Panc1 (cell line): ENCODE measurements at regions not wholly inside any gene's neighbourhood (a gene's known extent, or its start where the extent isn't known, plus 50 kb on each side); places are given as distances from the start of the nearest gene placed in this dataset.
A peak's percentile ranks its signal among the peaks of the same experiment; 100 is the strongest.
"Not testable (repeated sequence)": the region's sequence is repeated elsewhere in the genome, so short reads cannot be mapped to it uniquely, and the experiment has no call there.

Experiments used
- ATAC-seq: fragments of 200-7000 bp; cut with Tn5 transposase; 2 replicates; pipeline ENCODE4 v1.9.1; 2020; ENCODE audit warnings: mild to moderate bottlenecking, moderate library complexity
- BruUV-seq: library from RNA; stranded (reverse); fragments of 400-500 nt; replicated peaks from 2 replicates; lab custom pipeline; 2021; lab: Mats Ljungman, UMichigan
- CTCF ChIA-PET: fragments of 300-600 bp; sonication (Branson Sonifier 250); formaldehyde crosslinking; loops from one replicate; lab custom pipeline; 2022; ENCODE audit warnings: antibody characterized with exemption; lab: Charles Lee
- POLR2A ChIA-PET: fragments of 300-600 bp; sonication (Branson Sonifier 250); formaldehyde crosslinking; loops from one replicate; lab custom pipeline; 2022; ENCODE audit warnings: antibody characterized with exemption; lab: Charles Lee
- DNase-seq: peaks from one replicate; pipeline ENCODE4 v3.0.0-alpha.2; 2010; ENCODE audit warnings: low read depth, low spot score
- H3K27ac ChIP-seq: 2 replicates; pipeline ENCODE4 v1.5.1; 2011; ENCODE audit warnings: mild to moderate bottlenecking, low read length, inconsistent platforms
- H3K27me3 ChIP-seq: fragments of 200-500 bp; sonication (Bioruptor generic); 2 replicates; pipeline ENCODE4 v1.6.0; 2014; ENCODE audit warnings: low read length, inconsistent platforms; ENCODE audit not compliant: control insufficient read depth, insufficient read depth
- H3K36me3 ChIP-seq: fragments of 200-500 bp; sonication (Bioruptor generic); 2 replicates; pipeline ENCODE4 v1.5.1; 2014; ENCODE audit warnings: inconsistent platforms, mild to moderate bottlenecking, low read length, moderate library complexity; ENCODE audit not compliant: control insufficient read depth, insufficient read depth
- H3K4me1 ChIP-seq: 2 replicates; pipeline ENCODE4 v1.5.1; 2011; ENCODE audit warnings: inconsistent platforms, mild to moderate bottlenecking, low read length, moderate library complexity; ENCODE audit not compliant: control insufficient read depth, insufficient read depth
- H3K4me3 ChIP-seq, 2 experiments: 2 replicates each; pipeline ENCODE4 v1.5.1; 2011 to 2012; ENCODE audit warnings: low read depth in 2 of 2, low read length in 2 of 2, mild to moderate bottlenecking in 2 of 2, inconsistent platforms in 1 of 2, moderate library complexity in 1 of 2
- H3K9me3 ChIP-seq: fragments of 200-500 bp; sonication (Bioruptor generic); 2 replicates; pipeline ENCODE4 v1.5.1; 2014; ENCODE audit warnings: low read depth, mild to moderate bottlenecking, inconsistent platforms, low read length, moderate library complexity; ENCODE audit not compliant: control insufficient read depth, insufficient read depth
- POLR2AphosphoS5 ChIP-seq: IDR thresholded peaks from 2 replicates; pipeline ENCODE4 v1.6.1; 2012; ENCODE audit warnings: mild to moderate bottlenecking, low read depth, low read length, moderate library complexity
- SIN3A ChIP-seq: IDR thresholded peaks from 2 replicates; pipeline ENCODE4 v1.6.1; 2012; ENCODE audit warnings: low read depth, mild to moderate bottlenecking, low read length, moderate library complexity, borderline replicate concordance; ENCODE audit not compliant: insufficient read depth
- TCF7L2 ChIP-seq: IDR thresholded peaks from 2 replicates; pipeline ENCODE4 v1.6.1; 2011; ENCODE audit warnings: mild to moderate bottlenecking, low read depth, low read length, inconsistent platforms
- in situ Hi-C: cut with HindIII; loops from 2 replicates; pipeline ENCODE4 v1.10.0; 2016; ENCODE audit warnings: low sequenced_read_pairs, low pct_unique_long_range_greater_than_20kb
- intact Hi-C: fragments of 100-400 bp; cut with micrococcal nuclease; formaldehyde crosslinking; loops from one replicate; pipeline ENCODE4 v1.10.0; 2022; ENCODE audit not compliant: unreplicated experiment
- TF ChIP-seq, protein P1 (sequence below): fragments of 450-650 bp; IDR thresholded peaks from 2 replicates; pipeline ENCODE4 v1.5.1; 2017; ENCODE audit warnings: mild to moderate bottlenecking
- TF ChIP-seq, protein P2 (sequence below), 2 experiments: IDR thresholded peaks; 2 replicates each; pipeline ENCODE4 v1.6.1; 2011 to 2012; ENCODE audit warnings: low read depth in 2 of 2, control low read depth in 1 of 2, low read length in 1 of 2, mild to moderate bottlenecking in 1 of 2, moderate library complexity in 1 of 2; ENCODE audit not compliant: insufficient read depth in 1 of 2

DNA sequence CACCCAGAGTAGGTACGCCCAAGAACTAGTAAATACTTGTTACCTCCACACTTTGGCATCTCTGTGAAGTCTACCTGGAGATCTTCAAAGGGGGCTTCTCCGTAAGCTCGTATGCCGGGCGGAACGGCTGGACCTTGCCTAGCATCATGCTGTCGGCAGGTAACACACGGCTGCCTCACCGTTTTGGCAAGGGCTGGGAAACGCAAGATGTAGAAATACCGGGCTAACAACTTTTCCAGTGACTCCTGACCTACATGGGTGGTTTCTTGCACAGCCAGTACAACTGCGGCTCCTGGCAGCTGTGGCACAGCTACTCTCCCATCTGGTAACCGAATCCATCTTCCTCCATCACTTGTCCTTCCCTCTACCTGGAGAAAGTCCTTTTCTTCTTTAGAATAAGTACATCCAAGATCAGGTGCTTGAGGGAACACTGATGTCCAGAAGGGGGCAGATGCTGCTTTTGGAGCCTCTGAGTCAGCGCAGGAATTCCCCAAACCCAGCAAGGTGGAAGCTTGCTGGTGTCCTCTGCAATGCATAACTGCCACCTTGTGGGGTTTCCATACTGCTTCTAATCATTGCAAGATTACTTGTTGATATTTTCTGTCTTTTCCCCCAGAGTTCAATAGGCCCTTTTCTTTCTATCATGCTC, 59.7 kb upstream of the FRG2C start:
- H3K27ac ChIP-seq, H3K9me3 ChIP-seq, H3K36me3 ChIP-seq, POLR2A ChIA-PET, CTCF ChIA-PET, H3K27me3 ChIP-seq, H3K4me3 ChIP-seq, DNase-seq, in situ Hi-C loops, ATAC-seq, H3K4me1 ChIP-seq, intact Hi-C loops, BruUV-seq: not testable (repeated sequence)
- TF ChIP-seq, protein P1, sequence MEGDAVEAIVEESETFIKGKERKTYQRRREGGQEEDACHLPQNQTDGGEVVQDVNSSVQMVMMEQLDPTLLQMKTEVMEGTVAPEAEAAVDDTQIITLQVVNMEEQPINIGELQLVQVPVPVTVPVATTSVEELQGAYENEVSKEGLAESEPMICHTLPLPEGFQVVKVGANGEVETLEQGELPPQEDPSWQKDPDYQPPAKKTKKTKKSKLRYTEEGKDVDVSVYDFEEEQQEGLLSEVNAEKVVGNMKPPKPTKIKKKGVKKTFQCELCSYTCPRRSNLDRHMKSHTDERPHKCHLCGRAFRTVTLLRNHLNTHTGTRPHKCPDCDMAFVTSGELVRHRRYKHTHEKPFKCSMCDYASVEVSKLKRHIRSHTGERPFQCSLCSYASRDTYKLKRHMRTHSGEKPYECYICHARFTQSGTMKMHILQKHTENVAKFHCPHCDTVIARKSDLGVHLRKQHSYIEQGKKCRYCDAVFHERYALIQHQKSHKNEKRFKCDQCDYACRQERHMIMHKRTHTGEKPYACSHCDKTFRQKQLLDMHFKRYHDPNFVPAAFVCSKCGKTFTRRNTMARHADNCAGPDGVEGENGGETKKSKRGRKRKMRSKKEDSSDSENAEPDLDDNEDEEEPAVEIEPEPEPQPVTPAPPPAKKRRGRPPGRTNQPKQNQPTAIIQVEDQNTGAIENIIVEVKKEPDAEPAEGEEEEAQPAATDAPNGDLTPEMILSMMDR: peak; percentile 19; the same call in 1 of the 2 replicates

DNA sequence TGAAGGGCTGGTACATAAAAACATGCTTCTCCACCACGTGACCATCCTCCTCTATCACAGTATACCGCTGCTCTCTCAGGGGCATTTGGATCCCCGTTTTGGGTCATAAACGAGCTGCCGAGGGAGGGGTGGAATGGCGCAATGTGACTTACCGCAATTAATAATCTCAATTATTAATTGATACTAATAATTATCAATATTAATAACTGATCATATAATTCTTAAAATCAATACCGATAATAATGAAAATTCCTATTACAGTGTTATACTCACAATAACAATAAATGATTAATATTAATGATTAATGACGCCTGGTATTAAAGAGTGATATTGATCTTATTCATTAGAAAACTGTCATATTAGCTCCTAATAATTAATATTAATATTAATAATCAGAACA, 56.1 kb upstream of the FRG2C start:
- H3K36me3 ChIP-seq, in situ Hi-C loops, CTCF ChIA-PET, POLR2A ChIA-PET, H3K27ac ChIP-seq, ATAC-seq, BruUV-seq, H3K4me3 ChIP-seq, intact Hi-C loops, H3K9me3 ChIP-seq, H3K4me1 ChIP-seq, DNase-seq, H3K27me3 ChIP-seq: not testable (repeated sequence)

DNA sequence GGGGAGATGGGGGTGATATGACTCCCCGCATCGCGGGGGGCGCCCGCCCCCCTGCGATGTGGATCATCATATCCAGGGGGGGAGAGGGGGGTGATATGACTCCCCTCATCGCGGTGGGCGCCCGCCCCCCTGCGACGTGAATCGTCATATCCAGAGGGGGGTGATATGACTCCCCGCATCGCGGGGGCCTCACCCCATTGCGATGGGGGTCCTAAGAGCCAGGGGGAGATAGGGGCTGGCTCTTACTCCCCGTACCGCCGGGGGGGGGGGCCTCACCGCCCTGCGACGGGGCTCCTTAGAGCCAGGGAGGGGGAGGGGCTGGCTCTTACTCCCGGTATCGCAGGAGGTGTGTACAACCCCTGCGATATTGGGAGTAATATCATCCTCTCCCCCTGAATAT, 54.5 kb upstream of the FRG2C start:
- DNase-seq, H3K27me3 ChIP-seq, CTCF ChIA-PET, BruUV-seq, intact Hi-C loops, H3K36me3 ChIP-seq, POLR2A ChIA-PET, ATAC-seq, H3K4me1 ChIP-seq, H3K4me3 ChIP-seq, in situ Hi-C loops, H3K9me3 ChIP-seq, H3K27ac ChIP-seq: not testable (repeated sequence)

DNA sequence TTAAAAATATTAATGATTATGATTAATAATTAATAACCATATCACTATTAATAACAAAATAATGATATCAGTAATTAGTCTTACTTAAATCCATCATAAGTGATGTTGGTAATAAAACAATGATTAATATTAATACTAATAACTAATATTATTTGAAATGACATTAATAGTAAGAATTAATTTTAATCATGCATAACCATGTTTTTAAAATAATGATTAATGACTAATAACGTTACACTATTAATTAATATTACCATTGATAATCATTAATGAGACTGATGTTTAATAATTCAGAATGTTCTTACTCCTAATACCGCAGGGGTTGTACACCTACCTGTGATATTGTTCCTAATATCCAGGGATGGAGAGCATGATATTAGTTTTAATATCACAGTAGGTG, 53.4 kb upstream of the FRG2C start:
- Histone ChIP-seq H3K27me3 (no peaks in the 10 kb centered on the region), H3K9me3 (no peaks in the 10 kb centered on the region), H3K4me3 (no peak overlapping the region), H3K36me3 (no peaks in the 10 kb centered on the region), H3K27ac (no peak overlapping the region), H3K4me1 (no peaks in the 10 kb centered on the region)
- no peak for TF ChIP-seq SIN3A
- TF ChIP-seq, protein P1: no peak
- TF ChIP-seq, protein P2, sequence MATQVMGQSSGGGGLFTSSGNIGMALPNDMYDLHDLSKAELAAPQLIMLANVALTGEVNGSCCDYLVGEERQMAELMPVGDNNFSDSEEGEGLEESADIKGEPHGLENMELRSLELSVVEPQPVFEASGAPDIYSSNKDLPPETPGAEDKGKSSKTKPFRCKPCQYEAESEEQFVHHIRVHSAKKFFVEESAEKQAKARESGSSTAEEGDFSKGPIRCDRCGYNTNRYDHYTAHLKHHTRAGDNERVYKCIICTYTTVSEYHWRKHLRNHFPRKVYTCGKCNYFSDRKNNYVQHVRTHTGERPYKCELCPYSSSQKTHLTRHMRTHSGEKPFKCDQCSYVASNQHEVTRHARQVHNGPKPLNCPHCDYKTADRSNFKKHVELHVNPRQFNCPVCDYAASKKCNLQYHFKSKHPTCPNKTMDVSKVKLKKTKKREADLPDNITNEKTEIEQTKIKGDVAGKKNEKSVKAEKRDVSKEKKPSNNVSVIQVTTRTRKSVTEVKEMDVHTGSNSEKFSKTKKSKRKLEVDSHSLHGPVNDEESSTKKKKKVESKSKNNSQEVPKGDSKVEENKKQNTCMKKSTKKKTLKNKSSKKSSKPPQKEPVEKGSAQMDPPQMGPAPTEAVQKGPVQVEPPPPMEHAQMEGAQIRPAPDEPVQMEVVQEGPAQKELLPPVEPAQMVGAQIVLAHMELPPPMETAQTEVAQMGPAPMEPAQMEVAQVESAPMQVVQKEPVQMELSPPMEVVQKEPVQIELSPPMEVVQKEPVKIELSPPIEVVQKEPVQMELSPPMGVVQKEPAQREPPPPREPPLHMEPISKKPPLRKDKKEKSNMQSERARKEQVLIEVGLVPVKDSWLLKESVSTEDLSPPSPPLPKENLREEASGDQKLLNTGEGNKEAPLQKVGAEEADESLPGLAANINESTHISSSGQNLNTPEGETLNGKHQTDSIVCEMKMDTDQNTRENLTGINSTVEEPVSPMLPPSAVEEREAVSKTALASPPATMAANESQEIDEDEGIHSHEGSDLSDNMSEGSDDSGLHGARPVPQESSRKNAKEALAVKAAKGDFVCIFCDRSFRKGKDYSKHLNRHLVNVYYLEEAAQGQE (IDR thresholded peaks at IDR 0.05; ENCODE audit: insufficient read depth in 1 of 2, low read depth in 2 of 2, low read length in 1 of 2): no peak
- TF ChIP-seq TCF7L2: no peak
- no peak for TF ChIP-seq POLR2AphosphoS5
- ChIA-PET POLR2A (no interaction called here), CTCF (no interaction called here)
- DNase-seq: no peak
- BruUV-seq: no TSS peak
- no peak for ATAC-seq
- intact Hi-C loops (no loop called here), in situ Hi-C loops (no loop called here)
